Body of pancreas (tissue), 4 donors: ENCODE measurements at regions not wholly inside any gene's neighbourhood (a gene's known extent, or its start where the extent isn't known, plus 50 kb on each side); places are given as distances from the start of the nearest gene placed in this dataset.

Source experiments
- CTCF ChIP-seq, 7 experiments: fragments of 450-650 bp in 4 of 7; fragments of 200-600 bp in 3 of 7; sonication (generic) in 3 of 7; IDR thresholded peaks; one replicate each; pipeline ENCODE4 v1.5.1; 2016 to 2019; ENCODE audit warnings: antibody characterized with exemption in 7 of 7
- POLR2A ChIP-seq, 3 donors: fragments of 450-650 bp; IDR thresholded peaks; one replicate each; pipeline ENCODE4 v1.6.1; 2016; ENCODE audit warnings: antibody characterized with exemption in 3 of 3, mild to moderate bottlenecking in 2 of 3

- no peak for TF ChIP-seq CTCF (IDR thresholded peaks at IDR 0.05)
- no peak for TF ChIP-seq POLR2A (IDR thresholded peaks at IDR 0.05)
These were observed 147.8 kb downstream of the FBLN2 start for GRCh38 chr3:13696699-13697098.
